Breast epithelium (tissue), 4 donors: ENCODE measurements at regions not wholly inside any gene's neighbourhood (a gene's known extent, or its start where the extent isn't known, plus 50 kb on each side); places are given as distances from the start of the nearest gene placed in this dataset.

Experiments
- DNase-seq, 2 donors: peaks; one replicate each; pipeline ENCODE4 v3.0.0-alpha.2; 2019; ENCODE audit warnings: low spot score in 2 of 2
- H3K27ac ChIP-seq, 2 donors: fragments of 200-600 bp; sonication (generic) in 1 of 2; one replicate each; pipeline ENCODE4 v1.5.1; 2016 to 2019; ENCODE audit warnings: mild to moderate bottlenecking in 1 of 2
- H3K27me3 ChIP-seq, 2 donors: fragments of 200-600 bp; sonication (generic) in 1 of 2; one replicate each; pipeline versions ENCODE4 v1.5.1 to v1.6.0; 2017 to 2019; ENCODE audit warnings: control low read depth in 1 of 2, mild to moderate bottlenecking in 1 of 2
- H3K36me3 ChIP-seq: fragments of 200-600 bp; one replicate; pipeline ENCODE4 v1.5.1; 2019
- H3K4me1 ChIP-seq, 2 donors: fragments of 200-600 bp; sonication (generic); one replicate each; pipeline ENCODE4 v1.5.1; 2016 to 2019; ENCODE audit warnings: control low read depth in 1 of 2
- H3K4me3 ChIP-seq, 3 donors: fragments of 200-600 bp; sonication (generic); 1 replicate in 2 of 3; 2 replicates in 1 of 3; pipeline ENCODE4 v1.5.1; 2016 to 2019; ENCODE audit warnings: mild to moderate bottlenecking in 3 of 3, moderate library complexity in 2 of 3
- H3K9me3 ChIP-seq, 2 donors: fragments of 200-600 bp; sonication (generic) in 1 of 2; one replicate each; pipeline ENCODE4 v1.5.1; 2016 to 2019; ENCODE audit warnings: control low read depth in 1 of 2
- POLR2A ChIP-seq: fragments of 450-650 bp; IDR thresholded peaks from one replicate; pipeline ENCODE4 v1.6.1; 2016; ENCODE audit warnings: antibody characterized with exemption, mild to moderate bottlenecking, moderate library complexity
- POLR2AphosphoS5 ChIP-seq, 3 donors: sonication (generic); formaldehyde crosslinking; IDR thresholded peaks; one replicate each; pipeline ENCODE4 v1.6.1; 2017; ENCODE audit warnings: antibody characterized with exemption in 3 of 3
- intact Hi-C: fragments of 100-400 bp; cut with DNase I; formaldehyde crosslinking; loops from one replicate; pipeline ENCODE4 v1.15.1; 2023; ENCODE audit warnings: low total_unique reads
- TF ChIP-seq, protein P1 (sequence below), 3 donors: fragments of 450-650 bp; IDR thresholded peaks; one replicate each; pipeline ENCODE4 v1.5.1; 2016 to 2017; ENCODE audit warnings: antibody characterized with exemption in 3 of 3, mild to moderate bottlenecking in 3 of 3, moderate library complexity in 3 of 3

DNA sequence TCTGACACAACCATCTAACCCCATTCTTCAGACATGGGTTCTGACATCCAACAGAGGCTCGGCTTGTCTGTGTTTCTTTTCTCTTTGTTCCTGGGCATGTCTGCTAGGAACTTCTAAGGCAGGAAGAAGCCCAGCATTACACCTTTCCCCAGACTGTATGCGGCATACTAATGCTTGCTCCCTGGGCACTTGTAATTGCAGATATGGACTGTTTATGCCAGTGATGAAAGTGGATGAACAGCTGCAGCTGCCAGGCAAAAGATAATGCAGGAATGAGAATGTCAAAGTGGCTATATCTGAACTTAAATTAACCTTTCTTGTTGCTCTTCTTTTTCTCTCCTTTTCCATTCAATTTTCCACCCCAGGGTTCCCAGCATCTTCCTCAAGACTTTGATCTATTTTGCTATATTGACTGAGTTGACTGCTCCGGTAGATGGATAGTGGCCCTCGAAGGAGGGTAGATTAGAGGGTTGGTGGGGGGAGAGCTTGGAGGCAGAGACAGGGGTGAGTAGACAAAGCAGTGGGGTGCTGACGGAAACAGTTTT lies 344.4 kb downstream of the MAN2A1 start:
- H3K9me3 ChIP-seq: peaks cover 0 to 3% of the 10 kb centered on the region in 2 donors
- intact Hi-C loops: no loop called here
- H3K27me3 ChIP-seq: no peaks in the 10 kb centered on the region
- no peak for DNase-seq
- H3K27ac ChIP-seq: no peak overlapping the region
- no peaks in the 10 kb centered on the region for H3K36me3 ChIP-seq
- TF ChIP-seq, protein P1, sequence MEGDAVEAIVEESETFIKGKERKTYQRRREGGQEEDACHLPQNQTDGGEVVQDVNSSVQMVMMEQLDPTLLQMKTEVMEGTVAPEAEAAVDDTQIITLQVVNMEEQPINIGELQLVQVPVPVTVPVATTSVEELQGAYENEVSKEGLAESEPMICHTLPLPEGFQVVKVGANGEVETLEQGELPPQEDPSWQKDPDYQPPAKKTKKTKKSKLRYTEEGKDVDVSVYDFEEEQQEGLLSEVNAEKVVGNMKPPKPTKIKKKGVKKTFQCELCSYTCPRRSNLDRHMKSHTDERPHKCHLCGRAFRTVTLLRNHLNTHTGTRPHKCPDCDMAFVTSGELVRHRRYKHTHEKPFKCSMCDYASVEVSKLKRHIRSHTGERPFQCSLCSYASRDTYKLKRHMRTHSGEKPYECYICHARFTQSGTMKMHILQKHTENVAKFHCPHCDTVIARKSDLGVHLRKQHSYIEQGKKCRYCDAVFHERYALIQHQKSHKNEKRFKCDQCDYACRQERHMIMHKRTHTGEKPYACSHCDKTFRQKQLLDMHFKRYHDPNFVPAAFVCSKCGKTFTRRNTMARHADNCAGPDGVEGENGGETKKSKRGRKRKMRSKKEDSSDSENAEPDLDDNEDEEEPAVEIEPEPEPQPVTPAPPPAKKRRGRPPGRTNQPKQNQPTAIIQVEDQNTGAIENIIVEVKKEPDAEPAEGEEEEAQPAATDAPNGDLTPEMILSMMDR (IDR thresholded peaks at IDR 0.05): no peak
- TF ChIP-seq POLR2AphosphoS5 (IDR thresholded peaks at IDR 0.05): no peak
- no peak for TF ChIP-seq POLR2A
- H3K4me1 ChIP-seq: no peaks in the 10 kb centered on the region
- H3K4me3 ChIP-seq: no peak overlapping the region

DNA sequence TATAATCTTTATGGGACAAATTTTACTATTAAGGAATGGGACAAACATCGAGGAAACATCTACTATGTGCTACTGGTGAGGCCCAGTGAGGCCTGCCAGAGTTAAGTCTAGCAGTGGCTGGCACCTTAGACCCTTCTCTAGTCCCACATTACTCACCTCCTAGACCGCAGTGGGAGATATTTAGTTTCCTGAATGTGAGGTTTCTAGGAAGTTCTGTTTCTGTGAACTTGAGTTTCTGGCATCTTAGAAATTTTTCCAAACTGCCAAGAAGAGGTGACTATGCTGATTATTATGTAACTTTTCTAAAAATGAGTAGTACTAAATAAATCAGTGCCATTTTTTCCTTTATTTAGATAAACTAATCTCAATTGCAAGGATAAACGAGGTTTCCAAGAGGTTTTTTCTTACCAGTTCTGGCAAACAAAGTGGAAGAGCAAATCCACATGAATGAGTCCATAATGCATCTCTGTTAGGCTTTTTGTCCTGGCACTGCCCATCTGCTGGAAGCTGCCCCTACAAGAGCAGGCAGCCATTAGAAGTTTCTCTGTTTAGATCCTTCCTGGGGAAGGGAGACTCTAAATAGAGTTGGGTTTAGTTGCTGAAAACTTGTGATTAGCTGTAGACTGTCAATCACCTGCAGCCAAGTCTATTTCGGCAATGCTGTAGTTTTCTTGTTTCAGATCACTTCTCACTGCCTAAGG lies 348.7 kb downstream of the MAN2A1 start:
- intact Hi-C loops: no loop called here
- H3K4me1 ChIP-seq: no peaks in the 10 kb centered on the region
- H3K9me3 ChIP-seq: peaks cover 0 to 3% of the 10 kb centered on the region in 2 donors
- H3K27ac ChIP-seq: no peak overlapping the region
- DNase-seq: no peak
- H3K4me3 ChIP-seq: no peak overlapping the region
- H3K27me3 ChIP-seq: no peaks in the 10 kb centered on the region
- no peak for TF ChIP-seq POLR2AphosphoS5 (IDR thresholded peaks at IDR 0.05)
- TF ChIP-seq POLR2A: no peak
- TF ChIP-seq, protein P1 (IDR thresholded peaks at IDR 0.05): no peak
- no peaks in the 10 kb centered on the region for H3K36me3 ChIP-seq

DNA sequence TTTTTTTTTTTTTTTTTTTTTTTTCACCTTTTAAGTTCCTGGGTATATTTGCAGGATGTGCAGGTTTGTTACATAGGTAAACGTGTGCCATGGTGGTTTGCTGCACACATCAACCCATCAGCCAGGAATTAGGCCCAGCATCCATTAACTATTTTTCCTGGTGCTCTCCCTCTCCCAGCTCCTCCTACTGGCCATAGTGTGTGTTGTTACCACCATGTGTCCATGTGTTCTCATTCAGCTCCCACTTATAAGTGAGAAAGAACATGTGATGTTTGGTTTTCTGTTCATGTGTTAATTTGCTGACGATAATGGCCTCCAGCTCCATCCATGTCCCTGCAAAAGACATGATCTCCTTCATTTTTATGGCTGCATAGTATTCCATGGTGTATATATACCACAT lies 350.5 kb downstream of the MAN2A1 start:
- no peaks in the 10 kb centered on the region for H3K36me3 ChIP-seq
- H3K4me3 ChIP-seq: no peak overlapping the region
- H3K4me1 ChIP-seq: no peaks in the 10 kb centered on the region
- H3K27ac ChIP-seq: no peak overlapping the region
- no peak for DNase-seq
- H3K9me3 ChIP-seq: peaks cover 0 to 3% of the 10 kb centered on the region in 2 donors
- no peaks in the 10 kb centered on the region for H3K27me3 ChIP-seq
- intact Hi-C loops: no loop called here
- TF ChIP-seq POLR2AphosphoS5 (IDR thresholded peaks at IDR 0.05) (no peak), POLR2A (no peak)
- TF ChIP-seq, protein P1 (IDR thresholded peaks at IDR 0.05): no peak

DNA sequence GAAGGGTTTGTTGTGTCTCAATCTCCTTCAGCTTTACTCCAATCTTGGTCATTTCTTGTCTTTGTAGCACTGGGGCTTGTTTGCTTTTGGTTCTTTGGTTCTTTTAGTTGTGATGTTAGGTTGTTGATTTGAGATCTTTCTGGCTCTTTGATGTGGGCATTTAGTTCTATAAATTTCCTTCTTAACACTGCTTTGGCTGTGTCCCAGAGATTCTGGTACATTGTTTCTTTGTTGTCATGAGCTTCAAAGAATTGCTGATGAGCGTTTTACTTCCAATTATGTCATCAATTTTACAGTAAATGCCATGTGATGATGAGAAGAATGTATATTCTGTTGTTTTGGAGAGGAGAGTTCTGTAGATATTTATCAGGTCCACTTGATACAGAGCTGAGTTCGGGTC lies 353.3 kb downstream of the MAN2A1 start:
- no peaks in the 10 kb centered on the region for H3K4me1 ChIP-seq
- no peak overlapping the region for H3K4me3 ChIP-seq
- H3K9me3 ChIP-seq: no peaks in the 10 kb centered on the region
- H3K27ac ChIP-seq: no peak overlapping the region
- intact Hi-C loops: no loop called here
- H3K27me3 ChIP-seq: no peaks in the 10 kb centered on the region
- DNase-seq: no peak
- TF ChIP-seq POLR2A (no peak), POLR2AphosphoS5 (IDR thresholded peaks at IDR 0.05) (no peak)
- TF ChIP-seq, protein P1 (IDR thresholded peaks at IDR 0.05): no peak
- no peaks in the 10 kb centered on the region for H3K36me3 ChIP-seq

DNA sequence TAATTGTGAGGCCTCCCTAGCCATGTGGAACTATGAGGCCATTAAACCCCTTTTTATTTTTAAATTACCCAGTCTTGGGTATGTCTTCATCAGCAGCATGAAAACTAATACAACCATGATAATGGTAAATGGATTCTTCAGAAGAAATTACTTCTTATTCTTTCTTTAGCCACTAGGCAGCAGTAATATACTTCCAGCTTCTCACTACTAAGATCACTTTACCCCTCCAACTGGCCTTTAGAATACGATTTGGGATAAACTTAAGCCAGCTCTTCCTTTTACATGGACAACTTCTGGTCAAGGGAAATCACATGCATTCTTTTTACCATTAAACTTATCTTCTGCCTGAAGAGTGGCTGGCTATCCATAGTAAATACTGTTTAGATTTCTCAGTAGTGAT lies 355.4 kb downstream of the MAN2A1 start:
- TF ChIP-seq POLR2A (no peak), POLR2AphosphoS5 (IDR thresholded peaks at IDR 0.05) (no peak)
- TF ChIP-seq, protein P1 (IDR thresholded peaks at IDR 0.05): no peak
- Histone ChIP-seq H3K9me3 (no peaks in the 10 kb centered on the region), H3K27me3 (no peaks in the 10 kb centered on the region), H3K4me3 (no peak overlapping the region), H3K36me3 (no peaks in the 10 kb centered on the region), H3K4me1 (no peaks in the 10 kb centered on the region), H3K27ac (no peak overlapping the region)
- intact Hi-C loops: no loop called here
- no peak for DNase-seq
